ENCODE measurements at regions not wholly inside any gene's neighbourhood (a gene's known extent, or its start where the extent isn't known, plus 50 kb on each side); places are given as distances from the start of the nearest gene placed in this dataset.

- no peak for TF ChIP-seq POLR2AphosphoS5 (IDR thresholded peaks at IDR 0.05)
- TF ChIP-seq CTCF (IDR thresholded peaks at IDR 0.05): no peak
- TF ChIP-seq POLR2A (IDR thresholded peaks at IDR 0.05): no peak
These were observed 390.2 kb downstream of the SEC14L1 start for GRCh38 chr17:77531002-77531401.

Data from stomach (tissue), 4 donors.